Right cardiac atrium (tissue), 5 donors: ENCODE measurements at regions not wholly inside any gene's neighbourhood (a gene's known extent, or its start where the extent isn't known, plus 50 kb on each side); places are given as distances from the start of the nearest gene placed in this dataset.
A peak's percentile ranks its signal among the peaks of the same experiment; 100 is the strongest.

Source experiments
- ATAC-seq, 2 donors: fragments of 200-7000 bp; cut with Tn5 transposase; one replicate each; pipeline versions ENCODE4 v1.8.0 to v1.9.1; 2020; ENCODE audit warnings: moderate library complexity in 2 of 2, mild to moderate bottlenecking in 1 of 2
- DNase-seq, 3 donors: peaks; one replicate each; pipeline ENCODE4 v3.0.0-alpha.2; 2020
- H3K27ac ChIP-seq: one replicate; pipeline ENCODE4 v1.5.1; 2013; ENCODE audit warnings: mild to moderate bottlenecking, low read length, control low read depth, moderate library complexity
- H3K27me3 ChIP-seq: one replicate; pipeline ENCODE4 v1.6.1; 2013; ENCODE audit not compliant: control insufficient read depth, insufficient read depth
- H3K4me1 ChIP-seq: one replicate; pipeline ENCODE4 v1.6.1; 2013; ENCODE audit warnings: low read length; ENCODE audit not compliant: control insufficient read depth, insufficient read depth
- H3K4me3 ChIP-seq: one replicate; pipeline ENCODE4 v1.5.1; 2013; ENCODE audit warnings: low read length, control low read depth
- H3K9me3 ChIP-seq: one replicate; pipeline ENCODE4 v1.6.1; 2013; ENCODE audit warnings: low read length; ENCODE audit not compliant: control insufficient read depth
- WGBS: extraction: QIAGEN DNeasy Blood & Tissue Kit; methylation state at CpG from one replicate; pipeline ENCODE4 v1.1.7; 2013; 5-methylcytosine and 5-hydroxymethylcytosine counted together
- intact Hi-C, 4 donors: fragments of 100-400 bp; cut with DNase I; formaldehyde crosslinking; loops; one replicate each; pipeline versions ENCODE4 v1.11.0 to v1.14.0; 2022 to 2023
- donor health status: healthy with polysubstance abuse.
- donor health status: DM: no; HTN: yes; CAD: no.
- donor health status: DM: no; HTN: no; CAD: no.
- donor health status: DM: no; HTN: yes; CAD: no; lungs with severe emphysema.
- donor health status: DM: yes; HTN: yes; CAD: no.

DNA sequence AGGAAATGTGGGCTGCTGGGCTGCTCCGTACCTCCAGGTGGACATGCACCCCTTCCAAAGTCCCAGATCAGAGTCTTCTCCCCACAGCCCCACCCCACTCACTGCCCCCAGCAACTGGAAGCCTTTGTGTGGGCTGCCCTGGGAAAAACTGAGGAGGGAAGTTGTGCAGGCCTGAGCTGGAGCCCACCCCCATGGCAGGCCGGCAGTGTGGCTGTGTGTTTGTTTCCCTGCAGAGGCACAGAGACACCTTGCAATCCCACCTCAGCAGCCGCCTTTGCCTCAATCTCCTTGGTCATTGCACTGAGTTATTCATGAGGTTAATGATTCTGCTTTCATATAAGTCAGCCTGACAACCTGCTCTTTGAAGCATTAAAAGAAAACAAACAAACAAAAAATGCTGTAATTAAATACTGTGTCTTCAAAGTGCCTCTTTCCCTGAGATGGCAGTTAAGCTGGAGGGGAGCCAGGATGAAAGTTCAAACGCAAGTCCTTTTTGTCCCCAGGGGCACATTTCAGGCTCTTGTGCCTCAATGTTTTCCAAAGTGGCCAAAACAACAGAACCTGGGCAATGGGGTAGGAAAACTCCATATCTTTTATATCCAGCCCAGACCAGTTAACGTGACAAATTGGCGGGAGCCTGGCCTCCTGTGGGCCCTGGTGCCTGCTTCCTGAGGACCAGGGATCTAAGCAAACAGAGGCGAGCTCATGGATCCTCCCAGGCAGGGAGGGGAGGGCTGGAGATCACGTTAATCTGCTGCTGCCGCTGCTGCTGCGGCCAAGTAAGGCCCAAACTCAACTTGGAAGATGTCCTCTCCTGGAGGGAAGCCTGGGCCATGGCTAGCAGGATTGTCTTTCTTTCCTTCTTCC is 51.9 kb upstream of the TSPAN11 start:
- H3K27ac ChIP-seq: no peak overlapping the region
- peaks cover 2% of the 10 kb centered on the region for H3K4me1 ChIP-seq
- intact Hi-C loops: no loop called here
- no peaks in the 10 kb centered on the region for H3K27me3 ChIP-seq
- peak in 1 of 2 donors; percentile 50 for ATAC-seq
- no peaks in the 10 kb centered on the region for H3K9me3 ChIP-seq
- H3K4me3 ChIP-seq: no peak overlapping the region
- 56% methylated on average over 10 of the region's 10 CpGs for WGBS
- peak in 2 of 3 donors; percentile 50 to 66 for DNase-seq

GRCh38 chr12:30870491-30871265 is 55.9 kb upstream of the TSPAN11 start:
- H3K27ac ChIP-seq: no peak overlapping the region
- intact Hi-C loops: no loop called here
- no peak for DNase-seq
- no peaks in the 10 kb centered on the region for H3K27me3 ChIP-seq
- WGBS: 95% methylated on average over 7 of the region's 7 CpGs
- peaks cover 2% of the 10 kb centered on the region for H3K4me1 ChIP-seq
- H3K4me3 ChIP-seq: no peak overlapping the region
- H3K9me3 ChIP-seq: no peaks in the 10 kb centered on the region
- no peak for ATAC-seq

DNA sequence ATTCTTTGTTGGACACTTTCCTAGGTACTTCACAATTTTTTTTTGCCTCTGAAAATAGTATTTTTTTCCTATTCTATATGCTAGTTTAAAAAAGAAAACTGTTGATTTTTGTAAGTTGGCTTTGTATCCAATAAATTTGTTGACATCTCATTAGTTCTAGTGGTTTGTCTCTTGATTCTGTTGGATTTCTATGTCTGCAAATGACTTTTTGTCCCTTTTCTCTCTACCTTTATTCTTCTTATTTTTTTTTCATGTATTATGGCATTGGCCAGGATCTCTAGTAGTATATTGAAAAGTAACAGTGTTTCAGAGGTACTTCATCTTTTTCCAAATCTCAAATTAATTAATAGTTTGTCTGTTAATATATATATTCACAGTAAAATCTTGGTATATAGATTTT is 59.1 kb upstream of the TSPAN11 start:
- Histone ChIP-seq H3K27ac (no peak overlapping the region), H3K9me3 (no peaks in the 10 kb centered on the region), H3K27me3 (no peaks in the 10 kb centered on the region), H3K4me1 (peaks cover 4% of the 10 kb centered on the region), H3K4me3 (no peak overlapping the region)
- intact Hi-C loops: no loop called here
- ATAC-seq: no peak
- no peak for DNase-seq

DNA sequence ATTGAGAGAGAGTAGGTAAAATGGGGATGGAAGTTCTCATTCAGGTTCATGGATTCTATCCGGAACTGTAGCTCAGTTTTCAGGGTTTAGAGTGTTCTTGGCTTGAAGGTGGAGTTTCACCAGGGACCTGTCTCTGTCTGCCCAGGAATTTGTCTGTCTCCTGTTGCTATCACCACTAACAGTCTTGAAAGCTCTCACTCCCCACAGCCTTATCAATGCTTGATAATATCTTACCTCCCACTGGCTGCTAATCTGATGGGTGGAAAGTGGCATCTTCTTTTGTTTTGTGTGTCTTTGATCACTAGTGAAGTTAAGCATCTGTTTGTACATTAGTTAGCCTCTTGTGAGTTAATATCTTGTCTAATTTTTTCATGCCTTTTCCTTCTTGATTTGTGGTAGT is 60.3 kb upstream of the TSPAN11 start:
- Histone ChIP-seq H3K27ac (no peak overlapping the region), H3K4me1 (peaks cover 4% of the 10 kb centered on the region), H3K27me3 (no peaks in the 10 kb centered on the region), H3K9me3 (no peaks in the 10 kb centered on the region), H3K4me3 (no peak overlapping the region)
- DNase-seq (no peak), ATAC-seq (no peak)
- intact Hi-C loops: no loop called here
- WGBS: 89% methylated on average over 1 of the region's 1 CpG

GRCh38 chr12:30863839-30864238 is 62.7 kb upstream of the TSPAN11 start:
- H3K27me3 ChIP-seq: no peaks in the 10 kb centered on the region
- ATAC-seq (peak in 1 of 2 donors; percentile 32), DNase-seq (no peak)
- H3K27ac ChIP-seq: no peak overlapping the region
- 77% methylated on average over 2 of the region's 2 CpGs for WGBS
- intact Hi-C loops: no loop called here
- peaks cover 4% of the 10 kb centered on the region for H3K4me1 ChIP-seq
- no peaks in the 10 kb centered on the region for H3K9me3 ChIP-seq
- H3K4me3 ChIP-seq: no peak overlapping the region

GRCh38 chr12:30862486-30862885 is 64.1 kb upstream of the TSPAN11 start:
- intact Hi-C loops: no loop called here
- no peaks in the 10 kb centered on the region for H3K9me3 ChIP-seq
- WGBS: 15% methylated on average over 5 of the region's 5 CpGs
- H3K27me3 ChIP-seq: no peaks in the 10 kb centered on the region
- DNase-seq (peak; percentile 57 to 87 (median 82)), ATAC-seq (peak; percentile 76 to 91)
- H3K4me1 ChIP-seq: peaks cover 4% of the 10 kb centered on the region
- H3K4me3 ChIP-seq: no peak overlapping the region
- no peak overlapping the region for H3K27ac ChIP-seq

DNA sequence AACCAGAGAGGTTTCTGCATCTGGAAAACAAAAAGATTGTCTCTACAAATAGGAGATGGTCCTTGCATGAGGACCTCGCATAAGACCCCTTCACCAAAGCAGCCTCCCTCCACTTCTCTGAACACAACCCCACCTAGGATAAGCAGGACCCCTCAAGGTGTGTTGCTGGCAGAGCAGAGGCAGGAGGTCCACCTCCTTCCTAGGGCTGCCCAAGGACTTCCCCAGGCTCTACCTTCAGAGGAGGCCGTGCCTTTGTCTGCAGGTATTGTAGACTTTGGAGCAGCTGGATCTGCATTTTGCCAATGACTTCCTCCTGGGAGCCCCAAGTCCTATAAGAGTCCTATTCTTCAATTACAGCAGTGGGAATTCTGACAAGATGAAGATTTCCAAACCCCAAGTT is 67.3 kb upstream of the TSPAN11 start:
- H3K27me3 ChIP-seq: no peaks in the 10 kb centered on the region
- no peak overlapping the region for H3K4me3 ChIP-seq
- ATAC-seq (no peak), DNase-seq (no peak)
- H3K9me3 ChIP-seq: no peaks in the 10 kb centered on the region
- intact Hi-C loops: loop anchor here in 1 of 4 donors (10.0 kb wide), 1 partner anchor 416 kb away; no protein-coding TSS in a partner anchor
- H3K27ac ChIP-seq: no peak overlapping the region
- peaks cover 4% of the 10 kb centered on the region for H3K4me1 ChIP-seq
- 90% methylated on average over 2 of the region's 2 CpGs for WGBS

- H3K9me3 ChIP-seq: no peaks in the 10 kb centered on the region
- H3K4me3 ChIP-seq: no peak overlapping the region
- peaks cover 2% of the 10 kb centered on the region for H3K4me1 ChIP-seq
- DNase-seq (no peak), ATAC-seq (no peak)
- WGBS: 82% methylated on average over 4 of the region's 4 CpGs
- H3K27me3 ChIP-seq: no peaks in the 10 kb centered on the region
- intact Hi-C loops: loop anchor here in 1 of 4 donors (10.0 kb wide), 1 partner anchor 416 kb away; no protein-coding TSS in a partner anchor
- H3K27ac ChIP-seq: no peak overlapping the region
These were observed 68.1 kb upstream of the TSPAN11 start for GRCh38 chr12:30858471-30858870.

DNA sequence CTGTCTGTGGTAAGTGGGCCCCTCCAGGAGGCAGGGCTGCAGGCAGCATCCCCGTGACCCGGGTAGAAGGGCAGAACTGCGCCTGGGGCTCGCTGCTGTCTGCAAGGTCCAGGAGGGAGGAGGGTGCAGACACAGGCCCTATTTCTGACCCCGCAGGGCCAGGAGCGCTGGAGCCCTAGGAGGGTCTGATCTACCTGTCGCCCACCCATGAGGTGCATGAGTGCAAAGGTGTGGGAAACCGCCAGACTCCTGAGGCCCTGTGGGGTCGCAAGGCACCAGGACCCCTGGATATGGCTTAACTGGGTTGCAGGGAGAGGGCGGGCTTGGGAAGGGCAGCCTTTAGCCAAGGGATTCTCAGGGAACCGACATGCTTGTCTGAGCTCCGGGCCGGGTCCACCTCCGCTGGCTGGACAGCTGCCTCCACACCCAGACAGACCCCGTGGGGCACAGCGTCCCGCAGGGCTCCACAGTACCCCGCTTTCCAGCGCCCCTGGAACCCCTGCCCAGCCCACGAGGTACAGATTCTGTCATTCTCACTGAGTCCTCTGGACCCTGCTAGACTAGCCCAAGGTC is 72.9 kb upstream of the TSPAN11 start:
- DNase-seq: peak in 2 of 3 donors; percentile 45 to 52
- intact Hi-C loops: loop anchor here in 3 of 4 donors (2.0 to 10.0 kb wide), 3 partner anchors 133 to 421 kb away; no protein-coding TSS in a partner anchor

GRCh38 chr12:30850684-30851083 is 75.9 kb upstream of the TSPAN11 start:
- intact Hi-C loops: loop anchor here in 3 of 4 donors (5.0 to 10.0 kb wide), 2 partner anchors 137 to 424 kb away; no protein-coding TSS in a partner anchor
- Histone ChIP-seq H3K4me3 (no peak overlapping the region), H3K4me1 (peaks cover 3% of the 10 kb centered on the region), H3K27ac (no peak overlapping the region), H3K27me3 (no peaks in the 10 kb centered on the region), H3K9me3 (no peaks in the 10 kb centered on the region)
- 35% methylated on average over 8 of the region's 8 CpGs for WGBS
- DNase-seq (peak in 1 of 3 donors; percentile 51), ATAC-seq (no peak)

More for the DNA sequence above, 72.9 kb upstream of the TSPAN11 start:
- 91% methylated on average over 20 of the region's 20 CpGs for WGBS
- ATAC-seq: peak; percentile 22 to 51
- Histone ChIP-seq H3K9me3 (no peaks in the 10 kb centered on the region), H3K27me3 (no peaks in the 10 kb centered on the region), H3K4me3 (no peak overlapping the region), H3K27ac (no peak overlapping the region), H3K4me1 (peaks cover 3% of the 10 kb centered on the region)
